Astrocyte (in vitro differentiated cells and primary cell): ENCODE measurements at regions not wholly inside any gene's neighbourhood (a gene's known extent, or its start where the extent isn't known, plus 50 kb on each side); places are given as distances from the start of the nearest gene placed in this dataset.

Experiments
- EZH2 ChIP-seq: IDR thresholded peaks from 2 replicates; pipeline ENCODE4 v1.6.1; 2012; ENCODE audit warnings: mild to moderate bottlenecking, low read length, inconsistent platforms; ENCODE audit not compliant: insufficient read depth
- TF ChIP-seq, protein P1 (sequence below): IDR thresholded peaks from 2 replicates; pipeline ENCODE4 v1.5.1; 2011; ENCODE audit warnings: low read depth, mild to moderate bottlenecking, inconsistent platforms, low read length, moderate library complexity; ENCODE audit not compliant: insufficient read depth

DNA sequence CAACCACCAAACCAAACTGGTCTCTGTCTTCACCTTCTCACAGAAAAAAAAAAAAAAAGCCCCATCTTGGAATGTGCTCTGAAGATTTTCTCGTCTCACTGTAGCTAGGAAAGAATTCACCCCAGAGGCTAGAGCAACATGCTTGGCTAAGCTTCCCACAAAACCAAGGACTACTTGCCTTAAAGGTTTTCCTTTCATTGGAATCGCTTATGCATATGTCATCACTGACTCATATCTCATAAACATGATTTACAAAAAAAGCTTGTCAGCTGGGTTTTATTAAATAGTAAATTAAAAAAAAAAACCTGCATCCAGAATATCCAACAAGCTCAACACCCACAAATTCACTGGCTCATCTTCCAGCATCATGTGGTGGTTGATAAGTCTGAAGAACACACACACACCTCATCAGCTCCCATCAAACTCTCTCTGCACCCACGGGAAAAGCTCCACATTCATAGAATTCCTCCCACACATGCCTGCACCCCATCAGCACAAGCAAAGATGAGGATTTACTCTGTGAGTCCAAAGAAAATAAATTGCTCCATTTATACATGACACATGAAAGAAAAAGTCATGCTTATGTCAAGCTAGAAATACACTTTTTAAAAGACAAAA is 182.0 kb upstream of the TRIB2 start:
- TF ChIP-seq, protein P1, sequence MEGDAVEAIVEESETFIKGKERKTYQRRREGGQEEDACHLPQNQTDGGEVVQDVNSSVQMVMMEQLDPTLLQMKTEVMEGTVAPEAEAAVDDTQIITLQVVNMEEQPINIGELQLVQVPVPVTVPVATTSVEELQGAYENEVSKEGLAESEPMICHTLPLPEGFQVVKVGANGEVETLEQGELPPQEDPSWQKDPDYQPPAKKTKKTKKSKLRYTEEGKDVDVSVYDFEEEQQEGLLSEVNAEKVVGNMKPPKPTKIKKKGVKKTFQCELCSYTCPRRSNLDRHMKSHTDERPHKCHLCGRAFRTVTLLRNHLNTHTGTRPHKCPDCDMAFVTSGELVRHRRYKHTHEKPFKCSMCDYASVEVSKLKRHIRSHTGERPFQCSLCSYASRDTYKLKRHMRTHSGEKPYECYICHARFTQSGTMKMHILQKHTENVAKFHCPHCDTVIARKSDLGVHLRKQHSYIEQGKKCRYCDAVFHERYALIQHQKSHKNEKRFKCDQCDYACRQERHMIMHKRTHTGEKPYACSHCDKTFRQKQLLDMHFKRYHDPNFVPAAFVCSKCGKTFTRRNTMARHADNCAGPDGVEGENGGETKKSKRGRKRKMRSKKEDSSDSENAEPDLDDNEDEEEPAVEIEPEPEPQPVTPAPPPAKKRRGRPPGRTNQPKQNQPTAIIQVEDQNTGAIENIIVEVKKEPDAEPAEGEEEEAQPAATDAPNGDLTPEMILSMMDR = no peak
- no peak for TF ChIP-seq EZH2
